T47D (cell line): ENCODE measurements at regions not wholly inside any gene's neighbourhood (a gene's known extent, or its start where the extent isn't known, plus 50 kb on each side); places are given as distances from the start of the nearest gene placed in this dataset.

Source experiments
- DNase-seq, 2 experiments: peaks; one replicate each; pipeline versions ENCODE4 v3.0.0 to v3.0.0-alpha.2; 2011 to 2012; ENCODE audit warnings: low read depth in 1 of 2, low spot score in 1 of 2
- JUND ChIP-seq: IDR thresholded peaks from 2 replicates; pipeline ENCODE4 v1.6.1; 2012; ENCODE audit warnings: low read depth
- in situ Hi-C: cut with HindIII; loops from 2 replicates; pipeline ENCODE4 v1.10.0; 2016; ENCODE audit warnings: low sequenced_read_pairs, low pct_unique_long_range_greater_than_20kb

- no peak for TF ChIP-seq JUND
- no peak for DNase-seq
These were observed 858.9 kb downstream of the PDHA2 start for GRCh38 chr4:96698831-96699230.

DNA sequence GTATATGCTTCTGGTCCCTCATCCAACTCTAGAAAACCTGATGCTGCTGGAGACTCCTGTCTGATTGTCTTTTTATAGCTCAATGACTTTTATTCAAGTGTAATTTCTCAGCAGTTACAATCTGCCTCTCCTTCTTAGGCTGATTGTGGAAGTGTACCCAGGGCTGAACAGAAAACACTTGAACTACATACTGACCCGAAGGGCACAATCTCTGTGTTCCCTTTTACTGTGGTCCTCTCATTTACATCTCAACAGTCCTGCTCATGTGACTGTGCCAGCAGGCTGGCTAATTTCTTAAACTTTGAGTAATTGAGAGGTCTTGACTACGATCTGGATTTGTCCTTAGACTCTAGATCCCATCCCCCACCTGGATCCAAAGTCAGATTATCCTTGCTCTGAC, 863.4 kb downstream of the PDHA2 start:
- DNase-seq = no peak
- TF ChIP-seq JUND = no peak
- in situ Hi-C loops = no loop called here

More at GRCh38 chr4:96698831-96699230, 858.9 kb downstream of the PDHA2 start:
- in situ Hi-C loops = no loop called here

GRCh38 chr4:96708766-96709165, 868.9 kb downstream of the PDHA2 start:
- TF ChIP-seq JUND = no peak
- in situ Hi-C loops = no loop called here
- no peak for DNase-seq

GRCh38 chr4:96713271-96713850, 873.5 kb downstream of the PDHA2 start:
- in situ Hi-C loops = no loop called here
- DNase-seq = no peak
- no peak for TF ChIP-seq JUND

DNA sequence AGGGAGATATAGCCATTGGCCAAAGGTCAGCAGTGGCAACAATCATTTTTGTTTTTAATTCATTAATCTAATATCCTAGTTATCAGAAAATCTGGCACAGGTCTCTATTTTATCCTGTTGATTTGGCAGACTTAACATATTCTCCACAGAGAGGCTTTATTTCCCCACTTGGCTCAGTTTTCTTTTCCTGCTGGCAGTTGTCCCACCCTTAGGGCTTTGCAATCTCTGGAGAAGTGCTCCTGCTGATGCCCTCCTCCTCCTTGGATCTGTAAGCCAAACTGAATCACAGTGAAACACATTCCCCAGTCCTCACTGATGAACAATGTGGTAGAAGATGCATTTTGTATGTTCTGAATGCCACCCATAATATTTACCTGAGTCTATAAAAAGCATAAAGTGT, 889.7 kb downstream of the PDHA2 start:
- DNase-seq = no peak
- in situ Hi-C loops = no loop called here
- no peak for TF ChIP-seq JUND

DNA sequence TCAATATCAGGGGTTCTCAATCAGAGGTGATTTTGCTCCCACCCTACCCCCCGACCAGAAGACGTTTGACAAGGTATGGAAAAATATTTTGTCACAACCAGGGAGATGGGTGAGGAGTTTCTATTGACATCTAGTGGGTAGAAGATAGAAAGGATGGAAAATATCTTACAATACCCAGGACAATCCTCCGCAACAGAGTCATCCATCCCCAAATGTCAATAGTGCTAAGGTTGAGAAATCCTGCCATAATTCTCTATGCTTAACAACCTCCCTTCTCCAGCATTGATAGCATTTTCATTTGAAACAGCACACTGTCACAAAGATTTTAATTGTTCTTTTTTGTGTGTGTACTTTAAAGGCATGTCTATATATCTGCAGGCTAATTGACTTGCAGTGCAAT, 890.5 kb downstream of the PDHA2 start:
- in situ Hi-C loops = no loop called here
- DNase-seq = no peak
- no peak for TF ChIP-seq JUND

DNA sequence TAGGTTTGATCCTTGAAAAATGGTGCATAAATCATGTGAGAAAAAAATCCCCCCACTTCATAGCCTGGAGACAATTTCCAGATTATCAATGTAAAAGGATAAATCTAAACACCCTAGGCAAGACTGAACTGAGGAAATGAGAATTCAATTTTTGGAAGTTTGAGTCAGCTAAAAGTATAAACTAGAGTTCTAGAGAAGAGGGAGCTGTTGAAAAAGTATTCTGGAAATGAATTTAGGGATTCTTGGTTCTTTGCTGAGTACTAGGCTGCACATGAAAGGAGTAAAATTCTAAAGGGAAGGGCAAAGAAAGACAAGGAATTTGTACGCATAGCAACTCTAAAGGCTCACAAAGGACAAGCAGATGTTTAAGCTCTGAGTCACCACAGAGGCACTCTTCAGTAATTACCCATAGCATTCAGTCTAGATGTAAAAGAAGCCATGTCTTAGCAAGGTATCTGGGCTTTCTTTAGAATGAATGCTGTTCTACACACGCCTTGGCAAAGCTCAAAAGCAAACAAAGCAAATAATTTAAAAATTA, 896.5 kb downstream of the PDHA2 start:
- in situ Hi-C loops = no loop called here
- no peak for TF ChIP-seq JUND
- peak in 1 of 2 experiments; percentile 28 for DNase-seq

- TF ChIP-seq JUND = no peak
- DNase-seq = no peak
- in situ Hi-C loops = no loop called here
These were observed 899.2 kb downstream of the PDHA2 start for GRCh38 chr4:96739101-96739500.

GRCh38 chr4:96742332-96743014, 902.6 kb downstream of the PDHA2 start:
- no peak for DNase-seq
- in situ Hi-C loops = no loop called here
- no peak for TF ChIP-seq JUND

GRCh38 chr4:96744676-96745075, 904.8 kb downstream of the PDHA2 start:
- no peak for DNase-seq
- TF ChIP-seq JUND = no peak
- in situ Hi-C loops = no loop called here

GRCh38 chr4:96753216-96753615, 913.3 kb downstream of the PDHA2 start:
- DNase-seq = no peak
- no peak for TF ChIP-seq JUND
- in situ Hi-C loops = no loop called here

DNA sequence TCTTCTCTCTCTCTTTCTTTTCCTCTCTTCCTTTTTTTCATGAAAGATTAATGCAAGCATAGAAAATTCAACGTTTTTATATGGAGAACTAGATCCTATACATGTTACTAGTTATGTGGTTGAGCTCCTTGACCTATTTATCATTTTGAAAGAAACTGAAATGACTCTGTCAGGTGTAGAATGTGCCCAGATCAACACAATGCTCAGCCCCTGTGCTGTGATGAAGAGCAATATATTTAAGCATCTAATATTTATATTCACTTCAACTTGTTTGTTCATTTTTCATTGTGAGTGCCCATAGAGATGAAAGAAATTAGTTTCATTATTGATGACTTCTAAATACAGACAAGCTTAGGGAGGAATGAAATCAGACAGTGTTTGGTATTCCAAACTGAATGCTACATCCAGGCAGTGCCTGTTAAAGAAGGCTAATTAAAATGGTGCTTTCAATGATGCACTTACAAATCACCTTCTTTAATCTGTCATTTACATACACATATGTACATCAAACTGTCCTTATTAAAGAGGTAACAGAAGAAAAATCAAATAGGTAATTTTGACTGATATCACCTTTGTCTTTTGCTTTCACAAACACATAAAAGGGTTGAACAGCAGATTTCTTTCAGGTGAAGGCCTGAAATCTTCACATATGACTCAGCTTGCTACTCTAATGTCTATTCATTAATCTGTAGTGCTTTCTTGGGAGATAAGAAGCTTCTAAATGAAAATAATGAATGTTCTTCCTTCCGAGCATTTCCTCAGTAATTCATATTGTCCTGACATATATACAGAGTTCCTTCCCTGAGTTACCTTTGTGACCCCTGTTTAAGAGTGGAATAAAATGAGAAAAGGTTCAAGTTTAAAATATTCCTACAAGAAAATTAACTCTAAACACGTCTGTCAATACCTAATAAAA, 915.9 kb downstream of the PDHA2 start:
- no peak for DNase-seq
- no peak for TF ChIP-seq JUND
- in situ Hi-C loops = no loop called here

GRCh38 chr4:96756584-96756983, 916.7 kb downstream of the PDHA2 start:
- in situ Hi-C loops = no loop called here
- DNase-seq = no peak
- no peak for TF ChIP-seq JUND
